Activated CD8-positive, alpha-beta memory T cell treated with anti-CD3 and anti-CD28 coated beads, Interleukin-2, amount 50 U/mL, for 1 hour (primary cell): ENCODE measurements at regions not wholly inside any gene's neighbourhood (a gene's known extent, or its start where the extent isn't known, plus 50 kb on each side); places are given as distances from the start of the nearest gene placed in this dataset.

ENCODE experiments used
- DNase-seq: peaks from one replicate; pipeline ENCODE4 v3.0.0-alpha.2; 2020; ENCODE audit errors: extremely low read depth

DNA sequence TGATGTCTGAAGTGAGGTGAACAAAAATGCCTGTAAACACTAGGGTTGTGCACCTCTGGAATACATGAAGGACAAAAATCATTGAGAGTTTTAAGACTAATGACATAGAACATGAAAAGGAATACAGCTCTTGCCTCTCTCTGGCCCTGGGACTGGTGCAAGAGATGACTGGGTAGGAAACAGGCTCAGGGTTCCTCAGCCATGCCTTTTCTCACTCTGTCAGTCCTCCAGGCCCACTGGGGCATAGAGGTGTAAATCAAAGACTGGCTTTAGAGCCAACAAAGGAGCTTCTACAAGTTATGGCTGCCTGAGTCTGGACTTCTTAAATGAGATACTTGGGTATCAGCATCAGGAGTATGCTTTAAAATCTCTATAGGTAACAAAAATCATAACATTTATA lies 554.7 kb upstream of the KCNMB2 start:
- DNase-seq, result no peak

DNA sequence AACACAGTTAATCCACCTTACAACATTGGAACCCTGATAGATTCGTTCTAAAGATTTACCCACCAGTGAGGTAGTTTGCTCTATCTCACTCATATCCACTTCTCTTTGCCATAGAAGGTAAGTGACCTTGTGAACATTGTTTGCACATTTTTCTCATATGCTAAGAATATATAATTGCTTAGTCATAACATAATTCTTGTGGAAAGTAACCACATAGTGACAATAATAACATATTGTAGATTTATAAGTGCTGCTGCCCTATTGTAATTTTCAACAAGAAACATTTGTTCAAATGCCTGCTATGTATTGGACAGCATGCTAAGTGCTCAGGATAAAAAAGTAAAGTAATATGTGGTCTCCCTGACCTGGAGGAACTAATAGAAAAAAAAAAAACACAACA lies 554.2 kb upstream of the KCNMB2 start:
- DNase-seq, result no peak

DNA sequence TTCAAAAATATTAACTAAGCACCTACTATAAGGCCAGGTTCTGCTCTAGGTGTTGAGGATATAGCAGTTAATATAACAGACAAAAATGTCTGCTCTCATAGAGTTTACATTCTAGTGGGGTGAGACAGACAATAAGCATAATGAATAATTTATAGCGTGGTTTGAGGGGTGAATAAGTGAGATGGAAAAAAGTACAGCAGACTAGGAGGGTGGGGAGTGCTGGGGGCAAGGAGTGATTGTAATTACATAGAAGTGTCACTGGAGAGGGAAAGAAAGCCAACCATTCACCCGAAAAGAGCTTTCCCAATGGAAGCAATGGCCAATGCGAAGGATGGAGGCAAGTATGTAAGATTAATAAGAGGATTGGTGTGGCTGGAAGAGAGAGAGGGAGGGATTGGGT lies 552.9 kb upstream of the KCNMB2 start:
- no peak for DNase-seq

DNA sequence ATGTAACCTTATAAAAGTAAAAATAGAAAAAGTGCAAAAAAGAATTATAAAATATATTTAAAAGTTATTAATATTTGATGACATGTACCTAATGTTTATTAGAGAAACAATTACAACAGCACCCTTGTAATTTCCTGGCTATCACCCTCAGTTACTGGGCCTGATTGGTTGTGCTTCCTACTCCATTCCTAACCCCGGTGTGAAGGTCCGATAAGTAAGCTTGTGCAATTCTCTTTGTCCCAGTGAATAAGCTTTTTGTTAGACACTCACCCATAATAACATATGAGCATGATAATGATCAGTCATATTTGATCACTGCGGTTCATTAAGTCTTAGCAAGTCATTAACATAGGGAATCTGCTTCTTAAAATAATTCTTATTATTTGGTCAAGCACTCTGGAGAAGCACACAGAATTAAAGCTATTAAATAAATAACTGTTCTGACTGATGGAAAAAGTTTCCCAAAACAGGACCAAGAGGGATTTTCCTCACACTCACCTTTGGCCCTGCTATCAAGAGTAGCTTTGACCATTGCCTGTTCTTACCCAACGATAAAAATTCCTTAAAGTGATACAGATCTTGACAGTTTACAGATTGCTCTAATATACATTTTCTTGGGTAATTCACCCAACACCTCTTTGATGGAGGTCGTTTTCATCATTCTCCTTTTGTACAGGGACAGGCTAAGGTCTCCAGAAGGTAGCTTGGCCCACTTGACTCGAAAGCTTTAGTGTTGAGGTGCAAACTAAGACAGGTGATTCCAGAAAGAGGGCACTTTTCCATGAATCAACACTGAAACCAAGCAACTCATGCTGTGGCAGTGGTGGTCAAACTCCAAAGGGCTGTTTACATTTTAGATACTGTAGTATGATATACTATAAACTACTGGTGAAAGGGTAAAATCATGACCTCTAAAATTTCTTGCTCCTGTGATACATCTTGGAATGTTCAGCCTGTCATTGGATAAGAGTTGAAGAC lies 543.0 kb upstream of the KCNMB2 start:
- DNase-seq, result no peak

DNA sequence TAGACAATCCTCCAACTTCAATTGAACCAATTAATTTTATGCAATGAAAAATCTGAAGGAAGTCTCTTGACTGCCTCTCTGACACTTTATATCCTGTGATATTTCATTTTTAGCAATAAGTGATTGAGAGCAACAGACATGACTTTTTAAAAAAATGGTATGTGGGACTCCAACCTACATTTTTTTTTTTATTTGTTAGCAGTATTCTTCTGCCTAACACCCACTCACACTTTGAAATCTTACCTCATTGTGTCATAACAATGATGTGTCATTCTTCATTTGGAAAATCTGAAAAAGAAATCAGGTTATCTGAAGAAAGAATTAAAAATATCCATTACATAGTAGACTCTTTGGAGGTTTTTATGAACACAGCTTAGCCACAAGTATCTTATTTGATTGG lies 541.3 kb upstream of the KCNMB2 start:
- DNase-seq, result no peak

DNA sequence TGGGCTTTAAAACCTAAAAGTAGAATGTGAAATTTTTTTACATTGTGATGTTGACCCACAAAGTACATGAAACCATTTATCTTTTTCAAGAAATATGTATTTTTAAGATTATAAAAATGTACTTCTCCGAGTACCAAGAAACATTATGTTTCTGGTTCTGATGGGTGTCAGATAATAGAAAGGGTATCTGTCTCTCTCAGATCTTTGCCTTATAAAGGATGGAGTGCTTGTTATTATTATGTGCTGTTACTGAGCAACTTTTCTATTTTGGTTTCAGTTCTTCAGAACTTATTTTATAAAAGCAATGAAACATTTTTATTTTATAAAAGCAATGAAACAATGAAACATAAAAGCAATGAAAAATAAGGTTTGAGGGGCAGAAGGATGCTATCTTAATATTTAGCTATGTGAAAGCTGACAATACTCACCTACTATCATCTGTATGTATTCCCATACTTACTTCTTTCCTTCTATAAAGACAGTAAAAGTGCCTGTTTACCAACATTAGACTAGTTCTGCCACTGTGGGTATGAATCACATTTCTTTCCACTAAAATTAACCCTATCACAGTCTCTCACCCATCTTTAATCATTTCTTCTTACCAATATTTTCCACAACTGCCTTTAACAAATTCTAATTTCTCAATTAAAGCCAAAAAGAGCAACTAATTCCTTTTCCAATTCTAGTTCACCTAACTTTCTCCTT lies 540.7 kb upstream of the KCNMB2 start:
- DNase-seq, result no peak

DNA sequence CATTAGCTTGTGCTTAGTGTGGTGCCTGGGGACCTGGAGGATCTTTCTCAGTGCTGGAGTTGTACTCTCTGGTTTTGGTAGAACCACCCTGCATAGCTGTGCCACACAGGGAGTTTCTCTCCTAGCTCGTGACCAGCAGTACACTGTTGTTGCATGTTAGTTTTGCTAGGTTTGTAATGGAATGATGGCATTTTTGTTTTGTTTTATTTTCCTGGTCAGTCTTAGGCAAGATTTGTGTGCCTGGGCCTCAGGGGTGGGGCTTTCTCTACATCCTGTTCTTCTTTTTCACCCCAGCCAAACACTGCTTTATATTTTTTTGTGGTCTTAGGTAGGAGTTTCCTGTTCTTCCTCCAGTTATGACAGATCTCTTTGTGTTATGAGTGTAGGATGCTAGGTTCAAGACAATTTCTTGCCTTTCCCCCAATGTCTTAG lies 534.5 kb upstream of the KCNMB2 start:
- no peak for DNase-seq

DNA sequence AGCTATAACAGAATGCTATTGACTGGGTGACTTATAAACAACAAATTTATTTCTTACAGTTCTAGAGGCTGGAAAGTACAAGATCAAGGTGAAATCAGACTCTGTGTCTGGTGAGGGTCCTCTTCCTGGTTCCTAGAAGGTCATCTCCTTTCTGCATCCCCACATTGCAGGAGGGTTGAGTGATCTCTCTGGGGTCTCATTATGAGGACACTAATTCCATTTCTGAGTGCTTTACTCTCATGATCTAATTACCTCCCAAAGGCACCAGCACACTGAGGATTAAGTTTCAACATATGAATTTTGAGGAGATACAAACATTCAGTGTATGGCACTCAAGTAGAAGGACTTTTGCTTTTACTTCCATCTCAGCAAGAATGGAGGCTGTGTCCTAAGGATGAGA lies 534.1 kb upstream of the KCNMB2 start:
- DNase-seq, result no peak

DNA sequence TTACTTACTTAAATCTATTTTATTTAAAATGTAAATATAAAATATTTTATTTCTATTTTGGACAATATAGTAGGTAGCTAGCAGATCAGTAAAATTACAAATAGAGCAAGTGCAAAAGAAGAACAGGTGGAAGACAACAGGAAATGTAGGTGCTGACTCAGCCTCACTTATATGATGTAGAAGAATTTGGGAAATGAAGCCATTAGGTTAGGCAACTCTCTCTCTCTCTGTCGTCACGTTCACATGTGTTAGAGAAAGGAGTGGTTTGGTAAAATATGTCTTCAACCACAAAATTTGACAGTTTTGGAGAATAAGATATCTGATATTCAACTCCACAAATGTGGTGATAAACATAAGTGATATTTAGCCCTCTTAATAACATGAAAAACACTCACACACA lies 532.5 kb upstream of the KCNMB2 start:
- no peak for DNase-seq

DNA sequence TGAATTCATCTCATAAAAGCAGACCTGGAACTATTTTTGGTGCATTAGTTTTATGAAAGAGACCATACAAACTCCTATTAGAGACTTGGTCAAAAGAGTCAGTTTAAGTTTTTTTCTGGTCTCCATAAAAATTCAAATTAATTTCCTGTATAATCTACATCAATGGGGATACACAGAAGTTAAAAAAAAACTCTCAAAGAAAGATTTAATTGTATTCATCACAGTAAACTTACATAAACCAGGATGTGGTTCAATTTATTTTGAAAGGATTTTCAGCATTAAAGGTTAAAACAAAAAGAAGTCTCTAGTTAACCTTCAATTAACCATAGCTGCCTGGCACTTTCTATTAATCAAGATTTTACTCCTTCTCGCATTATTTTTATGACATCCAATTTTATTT lies 530.3 kb upstream of the KCNMB2 start:
- DNase-seq, result no peak

DNA sequence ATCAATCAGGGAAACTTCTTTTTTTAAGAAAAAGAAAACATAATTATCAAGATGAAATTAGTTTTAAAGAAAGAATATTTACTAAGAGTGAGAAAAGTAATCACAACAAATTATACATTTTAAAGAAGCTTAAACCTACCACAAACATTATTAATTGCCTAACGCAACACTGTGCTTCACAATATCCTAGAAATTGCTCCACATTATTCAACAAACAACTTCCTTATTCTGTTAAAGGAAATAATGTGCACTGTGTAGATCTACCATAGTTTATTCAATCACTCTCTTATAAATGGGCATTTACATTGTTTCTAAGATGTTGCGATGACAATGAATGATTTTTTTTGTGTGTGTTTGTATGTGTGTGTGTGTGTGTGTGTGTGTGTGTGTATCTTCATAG lies 525.9 kb upstream of the KCNMB2 start:
- DNase-seq, result no peak

DNA sequence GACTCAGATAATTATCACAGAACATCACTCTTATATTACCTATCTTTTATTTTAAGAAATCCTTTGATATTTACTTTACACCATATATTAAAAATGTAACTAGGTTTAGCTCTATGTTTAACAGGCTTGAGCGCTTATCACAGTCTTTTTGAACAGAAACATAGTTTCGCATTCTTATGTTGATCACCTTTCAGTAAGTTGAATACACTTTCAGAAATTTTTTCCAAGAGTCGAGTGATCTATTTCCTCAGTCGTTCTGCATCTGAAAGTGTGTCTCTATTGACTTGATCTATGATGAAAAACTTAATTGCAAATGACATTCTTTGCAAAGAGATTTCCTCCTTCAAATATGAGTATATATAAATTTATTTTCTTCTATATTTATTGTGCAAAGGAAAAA lies 516.6 kb upstream of the KCNMB2 start:
- DNase-seq, result no peak

DNA sequence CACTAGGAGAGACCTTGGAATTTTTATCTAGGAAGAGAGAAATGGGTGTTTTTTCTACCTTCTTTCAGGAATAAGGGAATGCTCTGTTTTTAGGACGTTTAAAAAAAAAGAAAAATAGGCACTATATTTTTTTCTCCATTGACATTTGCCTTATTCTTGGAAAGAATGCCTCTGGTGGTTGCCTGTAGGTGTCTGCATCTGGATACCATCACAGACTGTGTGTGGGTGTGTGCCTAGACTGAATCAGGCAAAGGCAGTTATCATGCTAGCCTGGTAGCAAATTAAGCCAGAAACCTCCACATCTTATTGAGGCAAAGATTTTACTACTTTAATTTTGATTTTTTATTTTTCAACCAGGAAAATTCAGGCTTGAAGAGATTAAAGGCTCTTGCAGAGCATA lies 513.6 kb upstream of the KCNMB2 start:
- DNase-seq, result no peak

DNA sequence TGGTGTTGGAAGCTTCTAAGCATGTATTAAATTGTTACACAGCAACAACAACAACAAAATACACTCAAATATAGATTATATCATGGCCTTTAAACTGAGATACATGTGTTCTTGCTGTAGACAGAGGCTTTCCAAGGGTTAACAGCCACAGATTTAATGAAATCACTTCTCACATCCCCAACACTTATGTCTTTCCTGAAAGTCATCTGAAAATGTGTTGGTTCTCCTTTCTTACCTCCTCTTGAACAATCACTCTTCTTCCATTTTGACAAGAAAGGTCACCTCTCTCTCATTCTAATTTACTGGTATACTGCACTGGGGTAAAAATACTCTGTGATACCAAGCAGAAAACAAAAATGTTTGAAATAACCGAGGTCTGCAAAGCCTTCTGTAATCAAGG lies 507.3 kb upstream of the KCNMB2 start:
- no peak for DNase-seq

DNA sequence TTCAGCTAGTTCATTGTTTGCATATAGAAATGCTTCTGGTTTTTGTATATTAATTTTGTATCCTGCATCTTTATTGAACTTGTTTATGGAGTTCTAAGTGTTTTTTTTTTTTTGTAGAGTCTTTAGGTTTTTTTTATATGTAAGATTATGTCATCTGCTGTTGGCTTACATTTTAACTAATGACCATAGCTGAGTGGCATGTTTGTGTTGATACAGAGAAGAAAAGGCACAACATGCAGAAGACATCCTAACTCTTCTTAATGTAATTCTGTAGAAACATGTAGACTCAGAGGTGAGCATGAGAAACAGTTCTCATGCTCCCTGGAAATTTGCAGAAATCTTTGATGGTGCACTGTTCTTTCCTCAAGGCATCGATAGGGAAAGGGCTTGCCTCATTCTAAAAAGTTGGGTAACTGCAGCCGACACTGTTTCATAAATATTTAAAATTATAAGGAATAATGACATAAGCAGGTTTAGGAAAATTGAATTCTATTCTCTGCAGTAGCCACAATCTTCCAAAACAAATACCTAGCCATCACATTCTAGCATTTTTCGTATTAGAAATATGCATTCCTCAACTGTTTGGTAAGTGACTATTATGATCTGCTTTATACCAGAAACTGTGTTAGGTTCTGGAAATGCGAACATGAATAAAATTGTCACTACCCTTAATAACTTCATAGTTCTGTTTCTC lies 499.6 kb upstream of the KCNMB2 start:
- DNase-seq, result no peak

DNA sequence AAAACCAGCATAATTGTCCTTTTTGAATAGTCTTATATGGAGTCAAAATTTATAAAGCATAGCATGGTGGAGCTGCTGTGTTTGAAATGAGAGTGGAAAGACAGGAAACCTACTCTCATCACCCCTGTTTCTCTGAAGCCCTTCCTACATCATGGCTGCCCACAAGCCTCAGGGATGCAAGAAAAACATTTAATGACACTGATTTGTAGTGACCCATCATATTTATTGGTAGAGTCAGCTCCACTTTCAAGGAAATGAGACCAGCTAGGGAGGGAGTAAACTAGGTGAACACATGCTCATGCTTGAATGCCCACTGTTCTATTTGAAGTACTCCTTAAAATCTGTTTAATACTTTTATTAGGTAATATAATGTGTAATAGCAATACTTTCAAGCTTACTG lies 494.3 kb upstream of the KCNMB2 start:
- DNase-seq, result no peak

DNA sequence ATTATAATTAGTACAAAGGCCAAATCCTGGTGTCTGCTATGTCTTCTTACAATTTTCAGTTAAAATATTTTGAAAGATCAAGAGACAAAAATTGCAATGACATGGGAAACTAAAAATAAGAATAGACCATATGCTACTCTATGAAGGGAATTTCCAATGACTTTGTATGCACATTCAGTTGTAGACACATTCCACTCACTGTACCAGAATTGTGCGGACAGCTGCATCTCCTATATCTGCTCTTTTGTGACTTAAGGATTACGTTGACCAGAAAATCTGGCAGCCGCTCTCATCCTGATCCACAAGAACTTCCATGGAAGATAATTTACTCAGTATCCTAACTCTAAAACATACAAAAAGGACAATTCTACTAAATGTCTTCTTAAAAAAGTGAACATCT lies 493.9 kb upstream of the KCNMB2 start:
- DNase-seq, result no peak

DNA sequence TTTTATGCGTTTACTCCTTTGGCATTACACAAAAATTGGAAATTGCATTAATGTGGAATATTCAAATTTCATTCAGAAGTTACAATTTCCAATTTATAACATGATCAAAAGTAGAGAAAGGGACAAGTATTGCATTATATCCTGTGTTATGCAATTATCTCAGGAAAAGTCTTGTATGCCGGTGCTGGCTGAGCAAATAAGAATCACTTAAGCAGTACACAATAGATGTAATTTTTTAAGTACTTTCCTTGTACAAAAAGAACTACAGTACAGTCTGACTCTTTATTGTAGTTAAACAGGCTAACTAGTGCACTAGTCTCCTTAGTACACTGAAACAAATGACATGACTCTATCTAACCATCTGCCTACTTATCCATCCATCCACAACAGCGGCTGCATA lies 493.2 kb upstream of the KCNMB2 start:
- DNase-seq, result no peak

DNA sequence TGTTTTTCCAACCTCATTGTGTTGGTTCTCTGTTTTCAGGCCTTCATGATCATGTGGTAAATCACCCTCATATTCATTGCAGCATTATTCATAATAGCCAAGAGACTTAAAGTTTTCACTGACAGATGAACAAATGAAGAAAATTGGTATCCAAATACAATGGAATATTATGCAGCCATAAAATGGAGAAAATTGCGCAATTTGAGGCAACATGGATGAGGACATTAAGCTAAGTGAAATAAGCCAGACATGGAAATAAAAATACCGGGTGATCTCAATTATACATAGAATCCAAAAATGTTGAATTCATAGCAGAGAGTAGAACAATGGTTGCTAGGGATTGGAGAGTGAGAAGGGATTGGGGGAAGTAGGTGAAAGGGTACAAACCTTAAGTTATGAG lies 491.9 kb upstream of the KCNMB2 start:
- no peak for DNase-seq

DNA sequence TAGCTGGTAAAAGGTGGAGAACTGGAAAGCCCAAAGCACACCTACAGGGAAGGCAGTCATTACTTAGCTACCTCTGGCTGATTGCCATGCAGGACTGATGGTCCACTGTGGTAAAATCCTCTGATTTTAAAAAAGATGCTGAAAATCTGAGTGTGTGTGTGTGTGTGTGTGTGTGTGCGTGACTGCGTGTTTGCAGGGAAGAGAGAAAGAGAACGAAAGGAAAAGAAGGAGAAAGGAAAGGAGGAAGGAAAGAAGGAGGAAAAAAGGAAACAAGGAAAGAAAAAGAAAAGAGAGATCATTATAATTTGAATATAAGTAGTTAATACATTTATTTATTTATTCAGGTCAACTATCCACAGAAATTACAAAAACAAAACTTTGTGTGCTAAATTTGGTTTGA lies 488.7 kb upstream of the KCNMB2 start:
- DNase-seq, result no peak

DNA sequence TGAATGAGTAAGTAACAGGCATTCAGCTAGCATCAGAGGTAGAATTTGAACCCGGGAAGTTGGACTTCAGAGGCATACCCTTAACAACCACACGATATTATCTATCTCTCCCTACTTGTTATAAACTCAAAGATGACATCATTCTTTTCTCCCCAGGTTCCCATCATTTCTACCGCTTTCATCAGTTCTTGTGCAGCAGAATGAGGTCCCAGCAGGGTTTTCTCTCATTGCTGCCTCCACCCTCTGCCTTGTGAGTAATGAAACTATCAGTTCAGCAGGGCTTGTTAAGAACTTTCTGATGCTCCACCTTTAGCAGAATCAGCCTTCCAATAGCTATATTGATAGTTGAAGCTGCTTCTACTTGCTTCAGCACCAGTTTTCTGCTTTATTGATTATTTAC lies 487.5 kb upstream of the KCNMB2 start:
- no peak for DNase-seq

DNA sequence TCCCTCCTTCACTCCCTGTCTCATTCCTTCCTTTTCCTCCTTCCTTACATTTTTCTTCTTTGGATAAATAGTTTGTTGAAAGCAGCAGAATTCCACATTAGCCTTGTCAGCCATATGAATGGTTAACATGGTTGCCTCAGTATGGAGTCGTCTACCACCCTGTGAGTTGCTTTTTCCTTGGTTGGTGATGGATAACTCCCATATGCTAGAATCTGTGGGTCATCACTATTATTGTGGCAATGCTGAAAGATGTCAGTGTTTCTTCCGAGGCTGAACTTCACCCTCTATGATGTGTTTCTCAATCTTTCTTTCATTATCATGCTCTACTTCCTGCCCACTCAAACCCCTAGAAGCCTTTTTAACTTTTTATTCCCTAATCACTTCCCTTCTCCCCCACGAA lies 481.8 kb upstream of the KCNMB2 start:
- DNase-seq, result no peak

DNA sequence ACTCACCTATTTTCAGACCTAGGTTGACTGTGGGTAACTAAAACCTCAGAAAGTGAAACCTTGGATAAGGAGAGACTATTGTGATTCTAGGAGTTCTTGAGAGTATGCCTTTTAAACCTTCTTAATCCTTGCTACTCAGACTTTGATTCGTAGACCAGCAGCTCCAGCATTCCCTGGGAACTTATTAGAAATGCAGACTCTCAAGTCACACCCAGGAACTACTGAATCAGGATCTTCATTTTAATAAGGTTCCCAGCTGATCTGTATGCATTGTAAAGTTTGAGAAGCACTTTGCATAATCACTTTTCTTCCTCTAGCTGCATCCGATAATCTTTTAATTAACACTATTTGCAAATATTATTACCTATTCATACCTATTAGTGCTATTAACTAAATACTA lies 480.3 kb upstream of the KCNMB2 start:
- DNase-seq, result no peak
